Mesothelial cell of epicardium (in vitro differentiated cells): ENCODE measurements at regions not wholly inside any gene's neighbourhood (a gene's known extent, or its start where the extent isn't known, plus 50 kb on each side); places are given as distances from the start of the nearest gene placed in this dataset.

Source experiments
- DNase-seq, 2 experiments: peaks; one replicate each; pipeline ENCODE4 v3.0.0; 2021; ENCODE audit warnings: low spot score in 2 of 2; ENCODE audit not compliant: unreplicated experiment in 2 of 2
- H3K27ac Mint-ChIP-seq: 2 replicates; pipeline ENCODE4 v1.8.0; 2021; ENCODE audit warnings: mixed read lengths
- H3K27me3 Mint-ChIP-seq: 2 replicates; pipeline ENCODE4 v1.8.0; 2021; ENCODE audit warnings: low read depth, mixed read lengths
- H3K36me3 Mint-ChIP-seq: 2 replicates; pipeline ENCODE4 v1.8.0; 2021; ENCODE audit warnings: mixed read lengths
- H3K4me1 Mint-ChIP-seq: 2 replicates; pipeline ENCODE4 v1.8.0; 2021; ENCODE audit warnings: mixed read lengths
- H3K4me3 Mint-ChIP-seq: 2 replicates; pipeline ENCODE4 v1.8.0; 2021; ENCODE audit warnings: mild to moderate bottlenecking, moderate library complexity, mixed read lengths
- H3K9me3 Mint-ChIP-seq: 2 replicates; pipeline ENCODE4 v1.8.0; 2021; ENCODE audit warnings: mixed read lengths
- CTCF ChIP-seq: fragments of 200-600 bp; sonication (generic); IDR thresholded peaks from one replicate; pipeline ENCODE4 v1.5.0; 2021; ENCODE audit warnings: antibody characterized with exemption; ENCODE audit not compliant: unreplicated experiment

- Mint-ChIP-seq H3K27ac (no peak overlapping the region), H3K27me3 (no peaks in the 10 kb centered on the region), H3K36me3 (no peaks in the 10 kb centered on the region), H3K9me3 (peaks cover 5% of the 10 kb centered on the region), H3K4me1 (peaks cover 6% of the 10 kb centered on the region), H3K4me3 (no peak overlapping the region)
- no peak for TF ChIP-seq CTCF
- no peak for DNase-seq
These were observed 316.3 kb downstream of the CBLN1 start for GRCh38 chr16:48965386-48965785.

- Mint-ChIP-seq H3K9me3 (peaks cover 5% of the 10 kb centered on the region), H3K4me3 (no peak overlapping the region), H3K27ac (no peak overlapping the region), H3K4me1 (peaks cover 6% of the 10 kb centered on the region), H3K27me3 (no peaks in the 10 kb centered on the region), H3K36me3 (no peaks in the 10 kb centered on the region)
- no peak for TF ChIP-seq CTCF
- DNase-seq: no peak
These were observed 317.6 kb downstream of the CBLN1 start for GRCh38 chr16:48963901-48964615.

DNA sequence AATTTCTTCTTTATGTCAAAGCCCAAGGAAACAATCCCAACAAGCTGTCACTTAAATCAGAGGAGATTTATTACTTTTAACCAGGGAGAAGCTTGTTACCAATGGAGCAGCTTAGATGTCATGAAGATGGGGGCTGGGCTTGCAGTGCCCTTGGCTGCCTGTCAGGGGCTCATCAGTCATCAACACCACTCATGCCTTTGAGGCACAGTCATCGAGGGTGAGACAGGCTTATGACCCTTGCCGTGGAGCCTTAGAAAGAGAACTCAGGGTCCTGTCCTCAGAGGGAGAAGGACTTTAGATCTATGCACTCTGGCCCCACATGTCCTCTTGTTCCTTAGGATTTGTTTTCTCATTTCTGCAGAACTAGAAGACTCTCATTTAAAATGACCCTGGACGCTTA lies 318.3 kb downstream of the CBLN1 start:
- H3K4me3 Mint-ChIP-seq: no peak overlapping the region
- no peak for DNase-seq
- TF ChIP-seq CTCF: no peak
- peaks cover 5% of the 10 kb centered on the region for H3K9me3 Mint-ChIP-seq
- no peaks in the 10 kb centered on the region for H3K36me3 Mint-ChIP-seq
- no peak overlapping the region for H3K27ac Mint-ChIP-seq
- H3K27me3 Mint-ChIP-seq: no peaks in the 10 kb centered on the region
- peaks cover 6% of the 10 kb centered on the region for H3K4me1 Mint-ChIP-seq

DNA sequence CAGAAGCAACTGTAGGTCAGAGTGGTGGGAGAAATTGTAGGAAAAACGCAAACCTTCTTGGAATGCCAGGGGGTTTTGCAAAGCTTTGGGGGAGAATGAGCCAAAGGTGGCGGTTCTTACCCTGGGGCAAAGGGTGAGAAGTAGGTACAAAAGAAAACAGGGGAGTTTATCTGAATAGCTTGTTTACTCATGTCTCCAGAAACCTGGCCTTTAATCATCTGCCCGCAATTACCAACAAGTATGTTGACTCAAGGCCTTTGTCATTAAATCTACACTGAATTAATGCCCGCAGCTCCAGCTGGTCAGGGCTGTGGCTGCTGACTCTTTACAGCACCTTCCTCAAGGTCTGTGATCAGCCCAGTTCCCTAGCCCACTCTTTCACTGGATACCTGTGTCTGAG lies 320.1 kb downstream of the CBLN1 start:
- DNase-seq: no peak
- no peak overlapping the region for H3K4me3 Mint-ChIP-seq
- H3K27ac Mint-ChIP-seq: no peak overlapping the region
- H3K27me3 Mint-ChIP-seq: no peaks in the 10 kb centered on the region
- H3K4me1 Mint-ChIP-seq: peaks cover 6% of the 10 kb centered on the region
- no peak for TF ChIP-seq CTCF
- H3K36me3 Mint-ChIP-seq: no peaks in the 10 kb centered on the region
- H3K9me3 Mint-ChIP-seq: peaks cover 5% of the 10 kb centered on the region

GRCh38 chr16:48960830-48961229 lies 320.8 kb downstream of the CBLN1 start:
- no peaks in the 10 kb centered on the region for H3K27me3 Mint-ChIP-seq
- no peak for DNase-seq
- no peak overlapping the region for H3K27ac Mint-ChIP-seq
- peaks cover 5% of the 10 kb centered on the region for H3K9me3 Mint-ChIP-seq
- H3K36me3 Mint-ChIP-seq: no peaks in the 10 kb centered on the region
- H3K4me3 Mint-ChIP-seq: no peak overlapping the region
- H3K4me1 Mint-ChIP-seq: peaks cover 8% of the 10 kb centered on the region
- TF ChIP-seq CTCF: no peak
